ENCODE measurements at regions not wholly inside any gene's neighbourhood (a gene's known extent, or its start where the extent isn't known, plus 50 kb on each side); places are given as distances from the start of the nearest gene placed in this dataset.

- TF ChIP-seq POLR2A (IDR thresholded peaks at IDR 0.05), result no peak
- TF ChIP-seq, protein P1, sequence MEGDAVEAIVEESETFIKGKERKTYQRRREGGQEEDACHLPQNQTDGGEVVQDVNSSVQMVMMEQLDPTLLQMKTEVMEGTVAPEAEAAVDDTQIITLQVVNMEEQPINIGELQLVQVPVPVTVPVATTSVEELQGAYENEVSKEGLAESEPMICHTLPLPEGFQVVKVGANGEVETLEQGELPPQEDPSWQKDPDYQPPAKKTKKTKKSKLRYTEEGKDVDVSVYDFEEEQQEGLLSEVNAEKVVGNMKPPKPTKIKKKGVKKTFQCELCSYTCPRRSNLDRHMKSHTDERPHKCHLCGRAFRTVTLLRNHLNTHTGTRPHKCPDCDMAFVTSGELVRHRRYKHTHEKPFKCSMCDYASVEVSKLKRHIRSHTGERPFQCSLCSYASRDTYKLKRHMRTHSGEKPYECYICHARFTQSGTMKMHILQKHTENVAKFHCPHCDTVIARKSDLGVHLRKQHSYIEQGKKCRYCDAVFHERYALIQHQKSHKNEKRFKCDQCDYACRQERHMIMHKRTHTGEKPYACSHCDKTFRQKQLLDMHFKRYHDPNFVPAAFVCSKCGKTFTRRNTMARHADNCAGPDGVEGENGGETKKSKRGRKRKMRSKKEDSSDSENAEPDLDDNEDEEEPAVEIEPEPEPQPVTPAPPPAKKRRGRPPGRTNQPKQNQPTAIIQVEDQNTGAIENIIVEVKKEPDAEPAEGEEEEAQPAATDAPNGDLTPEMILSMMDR (IDR thresholded peaks at IDR 0.05), result no peak
Observed at GRCh38 chr3:146818866-146819265, 213.7 kb upstream of the PLSCR5 start.

Data from Peyer's patch (tissue), 4 donors.